ENCODE measurements at regions not wholly inside any gene's neighbourhood (a gene's known extent, or its start where the extent isn't known, plus 50 kb on each side); places are given as distances from the start of the nearest gene placed in this dataset.

- DNase-seq (ENCODE audit: low read depth in 1 of 2, low spot score in 1 of 2) (no peak), ATAC-seq (no peak), FAIRE-seq (no peak)
- ChIA-PET CTCF (no interaction called here), POLR2A (no interaction called here)
- TF ChIP-seq MYC (IDR thresholded peaks at IDR 0.05; ENCODE audit: borderline replicate concordance, low read length) = no peak
- TF ChIP-seq ATOH8 (CRISPR knock-in tag; IDR thresholded peaks at IDR 0.05; ENCODE audit: low read depth) = no peak
- Histone ChIP-seq H3K4me2 (no peak overlapping the region), H3K4me3 (no peak overlapping the region), H3K9me3 (no peaks in the 10 kb centered on the region), H3K27ac (no peak overlapping the region), H3K4me1 (no peaks in the 10 kb centered on the region)
Measured at GRCh38 chr5:125967576-125967975, 455.6 kb upstream of the GRAMD2B start.

- H3K9me3 ChIP-seq = no peaks in the 10 kb centered on the region
- TF ChIP-seq BHLHE40 (IDR thresholded peaks at IDR 0.05; ENCODE audit: low read depth, low read length) (no peak), CHD4 (IDR thresholded peaks at IDR 0.05; ENCODE audit: borderline replicate concordance) (no peak), EP300 (IDR thresholded peaks at IDR 0.05) (no peak), JUNB (IDR thresholded peaks at IDR 0.05) (no peak), FOSL2 (IDR thresholded peaks at IDR 0.05) (no peak), FOSL2 (CRISPR knock-in tag; IDR thresholded peaks at IDR 0.05) (no peak), ESRRA (IDR thresholded peaks at IDR 0.05; ENCODE audit: borderline replicate concordance, low read length) (no peak), BCL3 (IDR thresholded peaks at IDR 0.05) (no peak), ELK1 (IDR thresholded peaks at IDR 0.05; ENCODE audit: low read depth, low read length) (no peak), ZSCAN20 (CRISPR knock-in tag; IDR thresholded peaks at IDR 0.05) (no peak), RCOR1 (IDR thresholded peaks at IDR 0.05; ENCODE audit: low read depth, low read length) (no peak), CBX8 (IDR thresholded peaks at IDR 0.05) (no peak), POLR2AphosphoS2 (conservative IDR thresholded peaks at IDR 0.05; ENCODE audit: low read length) (no peak), TFCP2L1 (CRISPR knock-in tag; IDR thresholded peaks at IDR 0.05) (no peak), MAFK (IDR thresholded peaks at IDR 0.05; ENCODE audit: partially characterized antibody) (no peak), PHF8 (IDR thresholded peaks at IDR 0.05; ENCODE audit: borderline replicate concordance, low read depth) (no peak)
- H3K4me1 ChIP-seq = no peaks in the 10 kb centered on the region
- no peak for FAIRE-seq
- no peak overlapping the region for H3K4me2 ChIP-seq
- no peak for DNase-seq (ENCODE audit: low read depth in 1 of 2, low spot score in 1 of 2)
- H3K27ac ChIP-seq = no peak overlapping the region
- CTCF ChIA-PET = interaction anchor here (0.8 kb wide), 1 partner anchor 206 kb away, joined by 4 read pairs; no protein-coding TSS in a partner anchor
- WGBS (ENCODE audit: missing lambda C conversion rate) = 17% methylated on average over 6 of the region's 6 CpGs
- POLR2A ChIA-PET = no interaction called here
- ATAC-seq = no peak
- H3K4me3 ChIP-seq = no peak overlapping the region
Measured at GRCh38 chr5:125969011-125969813, 454.0 kb upstream of the GRAMD2B start.

- Histone ChIP-seq H3K4me3 (no peak overlapping the region), H3K4me2 (no peak overlapping the region), H3K27ac (no peak overlapping the region), H3K9me3 (no peaks in the 10 kb centered on the region), H3K4me1 (no peaks in the 10 kb centered on the region)
- DNase-seq (ENCODE audit: low read depth in 1 of 2, low spot score in 1 of 2) (no peak), FAIRE-seq (no peak), ATAC-seq (no peak)
- CTCF ChIA-PET = no interaction called here
- no peak for TF ChIP-seq JUNB (IDR thresholded peaks at IDR 0.05)
- no peak for TF ChIP-seq NR3C1 (IDR thresholded peaks at IDR 0.05)
- no peak for TF ChIP-seq HOXB5 (CRISPR knock-in tag; IDR thresholded peaks at IDR 0.05)
- no peak for TF ChIP-seq KDM5A (IDR thresholded peaks at IDR 0.05)
- TF ChIP-seq SREBF2 (IDR thresholded peaks at IDR 0.05) = no peak
- no peak for TF ChIP-seq ZFP36 (IDR thresholded peaks at IDR 0.05; ENCODE audit: borderline replicate concordance, partially characterized antibody)
- no peak for TF ChIP-seq FOSL2 (IDR thresholded peaks at IDR 0.05)
- TF ChIP-seq FOSL2 (CRISPR knock-in tag; IDR thresholded peaks at IDR 0.05) = no peak
- no peak for TF ChIP-seq POLR2A (IDR thresholded peaks at IDR 0.05; ENCODE audit: low read length)
- no peak for TF ChIP-seq NPAS2 (CRISPR knock-in tag; IDR thresholded peaks at IDR 0.05; ENCODE audit: borderline replicate concordance)
- no peak for TF ChIP-seq MAX (IDR thresholded peaks at IDR 0.05)
- no peak for TF ChIP-seq MAFK (IDR thresholded peaks at IDR 0.05; ENCODE audit: partially characterized antibody)
- no peak for TF ChIP-seq JUN (IDR thresholded peaks at IDR 0.05)
- TF ChIP-seq CHD4 (IDR thresholded peaks at IDR 0.05; ENCODE audit: borderline replicate concordance) = no peak
- WGBS (ENCODE audit: missing lambda C conversion rate) = 18% methylated on average over 1 of the region's 1 CpG
- POLR2A ChIA-PET = no interaction called here
Measured at GRCh38 chr5:125969814-125970171, 453.4 kb upstream of the GRAMD2B start.
